H9 (cell line): ENCODE measurements at regions not wholly inside any gene's neighbourhood (a gene's known extent, or its start where the extent isn't known, plus 50 kb on each side); places are given as distances from the start of the nearest gene placed in this dataset.

Experiments
- DNase-seq: peaks from one replicate; pipeline ENCODE4 v3.0.0-alpha.2; 2017
- H2AFZ ChIP-seq: one replicate; pipeline ENCODE4 v1.6.1; 2013; ENCODE audit warnings: mild to moderate bottlenecking, low read length, control low read depth, moderate library complexity
- H2AK5ac ChIP-seq: 2 replicates; pipeline ENCODE4 v1.6.1; 2013; ENCODE audit warnings: low read length, control low read depth, mixed read lengths; ENCODE audit not compliant: insufficient read length
- H2BK120ac ChIP-seq: one replicate; pipeline ENCODE4 v1.6.1; 2013; ENCODE audit warnings: low read depth, mild to moderate bottlenecking, low read length, control low read depth, inconsistent platforms; ENCODE audit not compliant: poor library complexity, severe bottlenecking
- H2BK12ac ChIP-seq: 2 replicates; pipeline ENCODE4 v1.6.1; 2013; ENCODE audit warnings: low read length, control low read depth, mixed read lengths, low read depth; ENCODE audit not compliant: insufficient read length
- H2BK15ac ChIP-seq: 2 replicates; pipeline ENCODE4 v1.6.1; 2013; ENCODE audit warnings: low read depth, low read length, control low read depth
- H2BK20ac ChIP-seq: one replicate; pipeline ENCODE4 v1.6.1; 2013; ENCODE audit warnings: low read depth, mild to moderate bottlenecking, low read length, control low read depth, inconsistent platforms; ENCODE audit not compliant: poor library complexity, severe bottlenecking
- H2BK5ac ChIP-seq: 2 replicates; pipeline ENCODE4 v1.6.1; 2013; ENCODE audit warnings: low read length, control low read depth, mixed read lengths; ENCODE audit not compliant: insufficient read length
- H3K14ac ChIP-seq: 2 replicates; pipeline ENCODE4 v1.6.1; 2013; ENCODE audit warnings: low read length, control low read depth; ENCODE audit not compliant: insufficient read depth
- H3K18ac ChIP-seq: 2 replicates; pipeline ENCODE4 v1.6.1; 2013; ENCODE audit warnings: low read depth, mild to moderate bottlenecking, mixed read lengths, low read length, control low read depth; ENCODE audit not compliant: insufficient read length
- H3K23ac ChIP-seq: 2 replicates; pipeline ENCODE4 v1.6.1; 2013; ENCODE audit warnings: low read length, control low read depth, mixed read lengths, low read depth; ENCODE audit not compliant: insufficient read length
- H3K23me2 ChIP-seq: 2 replicates; pipeline ENCODE4 v1.6.1; 2013; ENCODE audit warnings: low read depth, mild to moderate bottlenecking, mixed read lengths, low read length, control low read depth; ENCODE audit not compliant: insufficient read length, poor library complexity, severe bottlenecking
- H3K27ac ChIP-seq: 2 replicates; pipeline ENCODE4 v1.5.1; 2013; ENCODE audit warnings: low read length, control low read depth, mixed read lengths, low read depth; ENCODE audit not compliant: insufficient read length
- H3K27me3 ChIP-seq: 2 replicates; pipeline ENCODE4 v1.6.1; 2013; ENCODE audit warnings: low read length, control low read depth, inconsistent platforms; ENCODE audit not compliant: insufficient read depth
- H3K4ac ChIP-seq: 2 replicates; pipeline ENCODE4 v1.6.1; 2013; ENCODE audit warnings: low read depth, mild to moderate bottlenecking, control low read depth, inconsistent platforms, low read length, moderate library complexity
- H3K4me1 ChIP-seq: 2 replicates; pipeline ENCODE4 v1.6.1; 2013; ENCODE audit warnings: low read length, control low read depth, inconsistent platforms; ENCODE audit not compliant: insufficient read depth
- H3K4me2 ChIP-seq: 2 replicates; pipeline ENCODE4 v1.6.1; 2013; ENCODE audit warnings: low read length, control low read depth, mixed read lengths; ENCODE audit not compliant: insufficient read length, insufficient read depth
- H3K56ac ChIP-seq: 2 replicates; pipeline ENCODE4 v1.6.1; 2013; ENCODE audit warnings: low read depth, mild to moderate bottlenecking, mixed read lengths, low read length, control low read depth; ENCODE audit not compliant: insufficient read length
- H3K79me1 ChIP-seq: 2 replicates; pipeline ENCODE4 v1.6.1; 2013; ENCODE audit warnings: low read depth, mild to moderate bottlenecking, moderate library complexity, low read length, control low read depth, inconsistent platforms; ENCODE audit not compliant: insufficient read depth, poor library complexity, severe bottlenecking
- H3K79me2 ChIP-seq: 2 replicates; pipeline ENCODE4 v1.6.1; 2013; ENCODE audit warnings: low read length, control low read depth, inconsistent platforms; ENCODE audit not compliant: insufficient read depth
- H3K9ac ChIP-seq: 2 replicates; pipeline ENCODE4 v1.6.1; 2013; ENCODE audit warnings: low read length, control low read depth, mixed read lengths; ENCODE audit not compliant: insufficient read length; ENCODE audit errors: extremely low read depth
- H3K9me3 ChIP-seq: one replicate; pipeline ENCODE4 v1.6.1; 2013; ENCODE audit warnings: low read depth, low read length, inconsistent platforms; ENCODE audit not compliant: control insufficient read depth
- H3T11ph ChIP-seq: one replicate; pipeline ENCODE4 v1.6.1; 2013; ENCODE audit warnings: mild to moderate bottlenecking, low read length, control low read depth, inconsistent platforms
- H4K20me1 ChIP-seq: one replicate; pipeline ENCODE4 v1.6.1; 2013; ENCODE audit not compliant: control insufficient read depth, insufficient read length, insufficient read depth
- H4K5ac ChIP-seq: 2 replicates; pipeline ENCODE4 v1.6.1; 2013; ENCODE audit warnings: low read depth, mild to moderate bottlenecking, mixed read lengths, low read length, control low read depth; ENCODE audit not compliant: insufficient read length
- H4K8ac ChIP-seq: replicated peaks from 2 replicates; pipeline ENCODE4 v1.6.1; 2013; ENCODE audit warnings: low read length, control low read depth, mixed read lengths, low read depth; ENCODE audit not compliant: insufficient read length
- H4K91ac ChIP-seq: 2 replicates; pipeline ENCODE4 v1.6.1; 2013; ENCODE audit warnings: low read depth, mild to moderate bottlenecking, moderate library complexity, mixed read lengths, low read length, control low read depth; ENCODE audit not compliant: insufficient read length
- H3K27ac Mint-ChIP-seq, 3 experiments: 2 replicates in 2 of 3; 3 replicates in 1 of 3; pipeline ENCODE4 v1.8.0; 2020 to 2021; ENCODE audit warnings: mixed read lengths in 3 of 3, mild to moderate bottlenecking in 1 of 3, moderate library complexity in 1 of 3
- H3K27me3 Mint-ChIP-seq: 2 replicates; pipeline ENCODE4 v1.8.0; 2021; ENCODE audit warnings: low read depth, mild to moderate bottlenecking, moderate library complexity, mixed read lengths
- H3K36me3 Mint-ChIP-seq, 3 experiments: 2 replicates in 2 of 3; 3 replicates in 1 of 3; pipeline ENCODE4 v1.8.0; 2020 to 2021; ENCODE audit warnings: low read depth in 3 of 3, mixed read lengths in 3 of 3; ENCODE audit not compliant: insufficient read depth in 1 of 3
- H3K4me1 Mint-ChIP-seq, 2 experiments: 2 replicates each; pipeline ENCODE4 v1.8.0; 2020; ENCODE audit warnings: mixed read lengths in 2 of 2
- H3K4me3 Mint-ChIP-seq, 2 experiments: 2 replicates in 1 of 2; 3 replicates in 1 of 2; pipeline ENCODE4 v1.8.0; 2020 to 2021; ENCODE audit warnings: mild to moderate bottlenecking in 2 of 2, mixed read lengths in 2 of 2, moderate library complexity in 1 of 2
- H3K9me3 Mint-ChIP-seq, 2 experiments: 2 replicates in 1 of 2; 3 replicates in 1 of 2; pipeline ENCODE4 v1.8.0; 2020; ENCODE audit warnings: mild to moderate bottlenecking in 2 of 2, mixed read lengths in 2 of 2, moderate library complexity in 1 of 2
- TF ChIP-seq, protein P1 (sequence below): fragments of 200-600 bp; sonication (generic); conservative IDR thresholded peaks from 3 replicates; pipeline ENCODE4 v1.8.0; 2021; ENCODE audit warnings: antibody characterized with exemption, mild to moderate bottlenecking

DNA sequence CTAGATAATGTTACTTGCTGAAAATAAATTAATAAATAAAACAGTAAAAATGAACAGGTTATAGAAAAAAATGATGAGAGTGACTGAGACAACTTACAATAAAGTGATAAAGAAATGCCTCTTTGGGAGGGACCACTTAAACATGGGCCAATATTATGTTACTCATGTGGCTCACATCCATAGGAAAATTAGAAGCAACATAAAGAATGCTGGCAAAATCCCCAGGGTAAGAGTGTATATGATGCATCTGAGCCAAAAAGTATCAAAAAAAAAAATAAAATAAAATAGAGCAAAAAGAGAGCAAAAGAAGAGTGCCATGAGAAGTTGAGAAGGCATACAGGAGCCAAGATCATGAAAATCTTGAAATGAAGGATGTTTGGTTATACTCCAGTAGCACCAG, 818.0 kb downstream of the LTN1 start:
- Mint-ChIP-seq H3K36me3 (peaks cover 0 to 6% (median 0%) of the 10 kb centered on the region in 3 experiments; a peak in 1 of 7 replicates), H3K27ac (no peak overlapping the region), H3K4me3 (no peak overlapping the region), H3K9me3 (peaks cover 11 to 12% of the 10 kb centered on the region in 2 experiments), H3K4me1 (no peaks in the 10 kb centered on the region), H3K27me3 (no peaks in the 10 kb centered on the region)
- Histone ChIP-seq H4K8ac (no peak overlapping the region), H3K14ac (no peak overlapping the region), H2BK5ac (no peak overlapping the region), H4K5ac (no peak overlapping the region), H3K9ac (no peak overlapping the region), H3K56ac (no peak overlapping the region), H3K9me3 (no peaks in the 10 kb centered on the region), H2BK120ac (no peak overlapping the region), H2BK12ac (no peak overlapping the region), H4K91ac (no peak overlapping the region), H3K4me1 (no peaks in the 10 kb centered on the region), H2BK15ac (no peak overlapping the region), H3K4ac (no peak overlapping the region), H3T11ph (no peak overlapping the region), H3K4me2 (no peak overlapping the region), H2AFZ (no peak overlapping the region), H4K20me1 (no peaks in the 10 kb centered on the region), H3K79me1 (no peaks in the 10 kb centered on the region), H2BK20ac (no peak overlapping the region), H3K79me2 (no peaks in the 10 kb centered on the region), H3K23me2 (no peaks in the 10 kb centered on the region), H3K27ac (no peak overlapping the region), H3K27me3 (no peaks in the 10 kb centered on the region), H3K23ac (no peak overlapping the region), H3K18ac (no peak overlapping the region), H2AK5ac (no peak overlapping the region)
- TF ChIP-seq, protein P1, sequence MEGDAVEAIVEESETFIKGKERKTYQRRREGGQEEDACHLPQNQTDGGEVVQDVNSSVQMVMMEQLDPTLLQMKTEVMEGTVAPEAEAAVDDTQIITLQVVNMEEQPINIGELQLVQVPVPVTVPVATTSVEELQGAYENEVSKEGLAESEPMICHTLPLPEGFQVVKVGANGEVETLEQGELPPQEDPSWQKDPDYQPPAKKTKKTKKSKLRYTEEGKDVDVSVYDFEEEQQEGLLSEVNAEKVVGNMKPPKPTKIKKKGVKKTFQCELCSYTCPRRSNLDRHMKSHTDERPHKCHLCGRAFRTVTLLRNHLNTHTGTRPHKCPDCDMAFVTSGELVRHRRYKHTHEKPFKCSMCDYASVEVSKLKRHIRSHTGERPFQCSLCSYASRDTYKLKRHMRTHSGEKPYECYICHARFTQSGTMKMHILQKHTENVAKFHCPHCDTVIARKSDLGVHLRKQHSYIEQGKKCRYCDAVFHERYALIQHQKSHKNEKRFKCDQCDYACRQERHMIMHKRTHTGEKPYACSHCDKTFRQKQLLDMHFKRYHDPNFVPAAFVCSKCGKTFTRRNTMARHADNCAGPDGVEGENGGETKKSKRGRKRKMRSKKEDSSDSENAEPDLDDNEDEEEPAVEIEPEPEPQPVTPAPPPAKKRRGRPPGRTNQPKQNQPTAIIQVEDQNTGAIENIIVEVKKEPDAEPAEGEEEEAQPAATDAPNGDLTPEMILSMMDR = no peak
- DNase-seq = no peak
